NOMO-1 treated with DMSO at 0.1 percent for 48 hours (cell line): ENCODE measurements at regions not wholly inside any gene's neighbourhood (a gene's known extent, or its start where the extent isn't known, plus 50 kb on each side); places are given as distances from the start of the nearest gene placed in this dataset.
"Not testable (repeated sequence)": the region's sequence is repeated elsewhere in the genome, so short reads cannot be mapped to it uniquely, and the experiment has no call there.

Source experiments
- DNase-seq: peaks from one replicate; lab custom pipeline; 2025; ENCODE audit not compliant: unreplicated experiment; lab: John Stamatoyannopoulos, UW

GRCh38 chr15:69906256-69907185 lies 191.2 kb downstream of the TLE3 start:
- no peak for DNase-seq

GRCh38 chr15:69908060-69908459 lies 189.7 kb downstream of the TLE3 start:
- DNase-seq: no peak

GRCh38 chr15:69908590-69909420 lies 188.9 kb downstream of the TLE3 start:
- no peak for DNase-seq

GRCh38 chr15:69909719-69910444 lies 187.8 kb downstream of the TLE3 start:
- DNase-seq: no peak

GRCh38 chr15:69910514-69910913 lies 187.2 kb downstream of the TLE3 start:
- DNase-seq: no peak

GRCh38 chr15:69912116-69912515 lies 185.6 kb downstream of the TLE3 start:
- no peak for DNase-seq

GRCh38 chr15:69914040-69914439 lies 183.7 kb downstream of the TLE3 start:
- no peak for DNase-seq

GRCh38 chr15:69914960-69915359 lies 182.8 kb downstream of the TLE3 start:
- DNase-seq: peak; percentile 65

- no peak for DNase-seq
Observed at GRCh38 chr15:69916169-69916785, 181.4 kb downstream of the TLE3 start.

- DNase-seq: no peak
Observed at GRCh38 chr15:69917056-69917455, 180.7 kb downstream of the TLE3 start.

- DNase-seq: no peak
Observed at GRCh38 chr15:69919816-69920215, 177.9 kb downstream of the TLE3 start.

- DNase-seq: no peak
Observed at GRCh38 chr15:69920221-69920620, 177.5 kb downstream of the TLE3 start.

- peak; percentile 44 for DNase-seq
Observed at GRCh38 chr15:69921626-69922619, 175.8 kb downstream of the TLE3 start.

GRCh38 chr15:69924531-69924930 lies 173.2 kb downstream of the TLE3 start:
- no peak for DNase-seq

- DNase-seq: no peak
Observed at GRCh38 chr15:69926006-69926405, 171.7 kb downstream of the TLE3 start.

GRCh38 chr15:69926721-69927120 lies 171.0 kb downstream of the TLE3 start:
- DNase-seq: no peak

- DNase-seq: not testable (repeated sequence)
Observed at GRCh38 chr15:69928890-69929289, 168.8 kb downstream of the TLE3 start.

- no peak for DNase-seq
Observed at GRCh38 chr15:69929905-69930630, 167.6 kb downstream of the TLE3 start.

GRCh38 chr15:69930754-69931153 lies 167.0 kb downstream of the TLE3 start:
- DNase-seq: no peak
